ENCODE measurements at regions not wholly inside any gene's neighbourhood (a gene's known extent, or its start where the extent isn't known, plus 50 kb on each side); places are given as distances from the start of the nearest gene placed in this dataset.

GRCh38 chr18:49668574-49669275, 106.9 kb downstream of the LIPG start:
- no peaks in the 10 kb centered on the region for H3K36me3 ChIP-seq (ENCODE audit: control insufficient read depth in 4 of 4, insufficient read depth in 3 of 4, low read depth in 1 of 4, low read length in 3 of 4)
- 56% methylated on average over 8 of the region's 8 CpGs for WGBS
- no peak overlapping the region for H3K9ac ChIP-seq (ENCODE audit: low read depth in 1 of 2, low read length in 2 of 2)
- H3K9me3 ChIP-seq (ENCODE audit: control insufficient read depth in 4 of 4, low read length in 3 of 4): no peaks in the 10 kb centered on the region
- H3K4me3 ChIP-seq (ENCODE audit: low read depth in 1 of 3, low read length in 3 of 3): no peak overlapping the region
- no peak overlapping the region for H3K27ac ChIP-seq (ENCODE audit: low read depth in 1 of 2, low read length in 2 of 2)
- no peaks in the 10 kb centered on the region for H3K4me1 ChIP-seq (ENCODE audit: control insufficient read depth in 4 of 4, insufficient read depth in 4 of 4, low read length in 3 of 4)
- no peak for DNase-seq (ENCODE audit: low spot score)
- no peak for TF ChIP-seq YY1 (IDR thresholded peaks at IDR 0.05)
- TF ChIP-seq MAX (IDR thresholded peaks at IDR 0.05): no peak
- TF ChIP-seq NR2F2 (IDR thresholded peaks at IDR 0.05): no peak
- no peak for TF ChIP-seq ATF3 (IDR thresholded peaks at IDR 0.05)
- no peak for TF ChIP-seq FOXA1 (IDR thresholded peaks at IDR 0.05)
- no peak for TF ChIP-seq JUND (IDR thresholded peaks at IDR 0.05)
- TF ChIP-seq, protein P1, sequence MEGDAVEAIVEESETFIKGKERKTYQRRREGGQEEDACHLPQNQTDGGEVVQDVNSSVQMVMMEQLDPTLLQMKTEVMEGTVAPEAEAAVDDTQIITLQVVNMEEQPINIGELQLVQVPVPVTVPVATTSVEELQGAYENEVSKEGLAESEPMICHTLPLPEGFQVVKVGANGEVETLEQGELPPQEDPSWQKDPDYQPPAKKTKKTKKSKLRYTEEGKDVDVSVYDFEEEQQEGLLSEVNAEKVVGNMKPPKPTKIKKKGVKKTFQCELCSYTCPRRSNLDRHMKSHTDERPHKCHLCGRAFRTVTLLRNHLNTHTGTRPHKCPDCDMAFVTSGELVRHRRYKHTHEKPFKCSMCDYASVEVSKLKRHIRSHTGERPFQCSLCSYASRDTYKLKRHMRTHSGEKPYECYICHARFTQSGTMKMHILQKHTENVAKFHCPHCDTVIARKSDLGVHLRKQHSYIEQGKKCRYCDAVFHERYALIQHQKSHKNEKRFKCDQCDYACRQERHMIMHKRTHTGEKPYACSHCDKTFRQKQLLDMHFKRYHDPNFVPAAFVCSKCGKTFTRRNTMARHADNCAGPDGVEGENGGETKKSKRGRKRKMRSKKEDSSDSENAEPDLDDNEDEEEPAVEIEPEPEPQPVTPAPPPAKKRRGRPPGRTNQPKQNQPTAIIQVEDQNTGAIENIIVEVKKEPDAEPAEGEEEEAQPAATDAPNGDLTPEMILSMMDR (IDR thresholded peaks at IDR 0.05; ENCODE audit: low read depth, low read length, missing input control): no peak
- TF ChIP-seq, protein P2, sequence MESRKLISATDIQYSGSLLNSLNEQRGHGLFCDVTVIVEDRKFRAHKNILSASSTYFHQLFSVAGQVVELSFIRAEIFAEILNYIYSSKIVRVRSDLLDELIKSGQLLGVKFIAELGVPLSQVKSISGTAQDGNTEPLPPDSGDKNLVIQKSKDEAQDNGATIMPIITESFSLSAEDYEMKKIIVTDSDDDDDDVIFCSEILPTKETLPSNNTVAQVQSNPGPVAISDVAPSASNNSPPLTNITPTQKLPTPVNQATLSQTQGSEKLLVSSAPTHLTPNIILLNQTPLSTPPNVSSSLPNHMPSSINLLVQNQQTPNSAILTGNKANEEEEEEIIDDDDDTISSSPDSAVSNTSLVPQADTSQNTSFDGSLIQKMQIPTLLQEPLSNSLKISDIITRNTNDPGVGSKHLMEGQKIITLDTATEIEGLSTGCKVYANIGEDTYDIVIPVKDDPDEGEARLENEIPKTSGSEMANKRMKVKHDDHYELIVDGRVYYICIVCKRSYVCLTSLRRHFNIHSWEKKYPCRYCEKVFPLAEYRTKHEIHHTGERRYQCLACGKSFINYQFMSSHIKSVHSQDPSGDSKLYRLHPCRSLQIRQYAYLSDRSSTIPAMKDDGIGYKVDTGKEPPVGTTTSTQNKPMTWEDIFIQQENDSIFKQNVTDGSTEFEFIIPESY (IDR thresholded peaks at IDR 0.05): no peak
- no peak for TF ChIP-seq RXRA (IDR thresholded peaks at IDR 0.05)
- TF ChIP-seq GABPA (IDR thresholded peaks at IDR 0.05 in 1 of 2, conservative IDR thresholded peaks at IDR 0.05 in 1 of 2): no peak
- no peak for TF ChIP-seq TAF1 (conservative IDR thresholded peaks at IDR 0.05)
- TF ChIP-seq RAD21 (IDR thresholded peaks at IDR 0.05): no peak
- H3K27me3 ChIP-seq (ENCODE audit: control insufficient read depth in 4 of 4, insufficient read depth in 4 of 4, low read length in 3 of 4): no peaks in the 10 kb centered on the region

DNA sequence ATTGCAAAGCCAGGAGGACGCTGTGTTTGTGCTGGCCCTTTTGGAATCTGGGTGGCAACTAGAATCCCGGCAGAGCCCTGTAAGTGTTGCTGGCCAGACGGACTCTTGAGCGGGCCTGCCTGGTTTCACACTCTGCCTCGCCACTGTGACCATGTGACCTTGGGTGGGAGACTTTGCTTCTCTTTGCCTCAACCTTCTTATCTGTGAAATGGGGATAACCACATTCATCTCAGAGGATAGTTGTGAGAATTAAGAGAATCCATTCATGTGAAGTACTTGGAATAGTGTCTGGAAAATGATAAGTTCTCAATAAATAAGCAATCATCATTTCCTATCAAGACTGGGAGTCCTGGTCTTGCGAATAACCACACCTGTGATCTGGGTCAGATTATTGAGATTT, 105.6 kb downstream of the LIPG start:
- H3K9me3 ChIP-seq (ENCODE audit: control insufficient read depth in 4 of 4, low read length in 3 of 4): no peaks in the 10 kb centered on the region
- no peak for DNase-seq (ENCODE audit: low spot score)
- H3K27ac ChIP-seq (ENCODE audit: low read depth in 1 of 2, low read length in 2 of 2): no peak overlapping the region
- no peak for TF ChIP-seq EGR1 (IDR thresholded peaks at IDR 0.05; ENCODE audit: low read depth in 2 of 2)
- no peak for TF ChIP-seq RAD21 (IDR thresholded peaks at IDR 0.05)
- TF ChIP-seq MAX (IDR thresholded peaks at IDR 0.05): no peak
- no peak for TF ChIP-seq YY1 (IDR thresholded peaks at IDR 0.05)
- no peak for TF ChIP-seq SP1 (IDR thresholded peaks at IDR 0.05)
- TF ChIP-seq FOXA1 (IDR thresholded peaks at IDR 0.05): no peak
- TF ChIP-seq GABPA (IDR thresholded peaks at IDR 0.05 in 1 of 2, conservative IDR thresholded peaks at IDR 0.05 in 1 of 2): no peak
- no peak for TF ChIP-seq HNF4G (IDR thresholded peaks at IDR 0.05)
- TF ChIP-seq, protein P2 (IDR thresholded peaks at IDR 0.05): no peak
- TF ChIP-seq TAF1 (conservative IDR thresholded peaks at IDR 0.05): no peak
- no peak for TF ChIP-seq HNF4A (conservative IDR thresholded peaks at IDR 0.05)
- TF ChIP-seq, protein P3, sequence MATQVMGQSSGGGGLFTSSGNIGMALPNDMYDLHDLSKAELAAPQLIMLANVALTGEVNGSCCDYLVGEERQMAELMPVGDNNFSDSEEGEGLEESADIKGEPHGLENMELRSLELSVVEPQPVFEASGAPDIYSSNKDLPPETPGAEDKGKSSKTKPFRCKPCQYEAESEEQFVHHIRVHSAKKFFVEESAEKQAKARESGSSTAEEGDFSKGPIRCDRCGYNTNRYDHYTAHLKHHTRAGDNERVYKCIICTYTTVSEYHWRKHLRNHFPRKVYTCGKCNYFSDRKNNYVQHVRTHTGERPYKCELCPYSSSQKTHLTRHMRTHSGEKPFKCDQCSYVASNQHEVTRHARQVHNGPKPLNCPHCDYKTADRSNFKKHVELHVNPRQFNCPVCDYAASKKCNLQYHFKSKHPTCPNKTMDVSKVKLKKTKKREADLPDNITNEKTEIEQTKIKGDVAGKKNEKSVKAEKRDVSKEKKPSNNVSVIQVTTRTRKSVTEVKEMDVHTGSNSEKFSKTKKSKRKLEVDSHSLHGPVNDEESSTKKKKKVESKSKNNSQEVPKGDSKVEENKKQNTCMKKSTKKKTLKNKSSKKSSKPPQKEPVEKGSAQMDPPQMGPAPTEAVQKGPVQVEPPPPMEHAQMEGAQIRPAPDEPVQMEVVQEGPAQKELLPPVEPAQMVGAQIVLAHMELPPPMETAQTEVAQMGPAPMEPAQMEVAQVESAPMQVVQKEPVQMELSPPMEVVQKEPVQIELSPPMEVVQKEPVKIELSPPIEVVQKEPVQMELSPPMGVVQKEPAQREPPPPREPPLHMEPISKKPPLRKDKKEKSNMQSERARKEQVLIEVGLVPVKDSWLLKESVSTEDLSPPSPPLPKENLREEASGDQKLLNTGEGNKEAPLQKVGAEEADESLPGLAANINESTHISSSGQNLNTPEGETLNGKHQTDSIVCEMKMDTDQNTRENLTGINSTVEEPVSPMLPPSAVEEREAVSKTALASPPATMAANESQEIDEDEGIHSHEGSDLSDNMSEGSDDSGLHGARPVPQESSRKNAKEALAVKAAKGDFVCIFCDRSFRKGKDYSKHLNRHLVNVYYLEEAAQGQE (IDR thresholded peaks at IDR 0.05): no peak
- TF ChIP-seq, protein P1 (IDR thresholded peaks at IDR 0.05; ENCODE audit: low read depth, low read length, missing input control): no peak
- H3K36me3 ChIP-seq (ENCODE audit: control insufficient read depth in 4 of 4, insufficient read depth in 3 of 4, low read depth in 1 of 4, low read length in 3 of 4): no peaks in the 10 kb centered on the region
- 77% methylated on average over 6 of the region's 6 CpGs for WGBS
- no peak overlapping the region for H3K9ac ChIP-seq (ENCODE audit: low read depth in 1 of 2, low read length in 2 of 2)
- H3K4me3 ChIP-seq (ENCODE audit: low read depth in 1 of 3, low read length in 3 of 3): no peak overlapping the region
- H3K4me1 ChIP-seq (ENCODE audit: control insufficient read depth in 4 of 4, insufficient read depth in 4 of 4, low read length in 3 of 4): no peaks in the 10 kb centered on the region
- no peaks in the 10 kb centered on the region for H3K27me3 ChIP-seq (ENCODE audit: control insufficient read depth in 4 of 4, insufficient read depth in 4 of 4, low read length in 3 of 4)
